Suprapubic skin (tissue), 4 donors: ENCODE measurements at regions not wholly inside any gene's neighbourhood (a gene's known extent, or its start where the extent isn't known, plus 50 kb on each side); places are given as distances from the start of the nearest gene placed in this dataset.

Experiments
- DNase-seq, 2 donors: peaks; one replicate each; pipeline ENCODE4 v3.0.0-alpha.2; 2019; ENCODE audit warnings: low spot score in 2 of 2
- H3K27ac ChIP-seq: fragments of 200-600 bp; sonication (generic); one replicate; pipeline ENCODE4 v1.5.1; 2019
- H3K27me3 ChIP-seq: fragments of 200-600 bp; sonication (generic); one replicate; pipeline ENCODE4 v1.5.1; 2019
- H3K36me3 ChIP-seq: fragments of 200-600 bp; sonication (generic); one replicate; pipeline ENCODE4 v1.5.1; 2019
- H3K4me1 ChIP-seq: fragments of 200-600 bp; sonication (generic); one replicate; pipeline ENCODE4 v1.5.1; 2019
- H3K4me3 ChIP-seq: fragments of 200-600 bp; sonication (generic); one replicate; pipeline ENCODE4 v1.5.1; 2019; ENCODE audit warnings: mild to moderate bottlenecking
- H3K9me3 ChIP-seq: fragments of 200-600 bp; sonication (generic); one replicate; pipeline ENCODE4 v1.5.1; 2019
- CTCF ChIP-seq, 2 donors: fragments of 200-600 bp in 1 of 2; fragments of 450-650 bp in 1 of 2; sonication (generic) in 1 of 2; IDR thresholded peaks; one replicate each; pipeline ENCODE4 v1.5.1; 2016 to 2019; ENCODE audit warnings: antibody characterized with exemption in 2 of 2, mild to moderate bottlenecking in 1 of 2, moderate library complexity in 1 of 2
- EP300 ChIP-seq: sonication (generic); formaldehyde crosslinking; IDR thresholded peaks from one replicate; pipeline ENCODE4 v1.6.1; 2017; ENCODE audit warnings: antibody characterized with exemption
- POLR2A ChIP-seq, 2 donors: fragments of 450-650 bp; IDR thresholded peaks; one replicate each; pipeline ENCODE4 v1.6.1; 2017; ENCODE audit warnings: antibody characterized with exemption in 2 of 2, mild to moderate bottlenecking in 2 of 2, moderate library complexity in 2 of 2
- POLR2AphosphoS5 ChIP-seq, 3 donors: sonication (generic); formaldehyde crosslinking; IDR thresholded peaks; one replicate each; pipeline ENCODE4 v1.6.1; 2017; ENCODE audit warnings: antibody characterized with exemption in 3 of 3
- WGBS: methylation state at CpG from one replicate; pipeline ENCODE4 v1.1.5; 2018; 5-methylcytosine and 5-hydroxymethylcytosine counted together

- Histone ChIP-seq H3K4me1 (no peaks in the 10 kb centered on the region), H3K27ac (no peak overlapping the region), H3K9me3 (no peaks in the 10 kb centered on the region), H3K27me3 (no peaks in the 10 kb centered on the region), H3K36me3 (no peaks in the 10 kb centered on the region), H3K4me3 (no peak overlapping the region)
- TF ChIP-seq POLR2AphosphoS5 (IDR thresholded peaks at IDR 0.05): no peak
- no peak for TF ChIP-seq CTCF (IDR thresholded peaks at IDR 0.05)
- no peak for TF ChIP-seq POLR2A (IDR thresholded peaks at IDR 0.05)
- TF ChIP-seq EP300: no peak
- no peak for DNase-seq
- 27% methylated on average over 5 of the region's 5 CpGs for WGBS
Measured at GRCh38 chr12:67807814-67808213, 159.3 kb downstream of the DYRK2 start.

- no peaks in the 10 kb centered on the region for H3K4me1 ChIP-seq
- H3K4me3 ChIP-seq: no peak overlapping the region
- DNase-seq: no peak
- H3K27ac ChIP-seq: no peak overlapping the region
- no peaks in the 10 kb centered on the region for H3K9me3 ChIP-seq
- H3K27me3 ChIP-seq: no peaks in the 10 kb centered on the region
- H3K36me3 ChIP-seq: no peaks in the 10 kb centered on the region
- TF ChIP-seq EP300 (no peak), POLR2AphosphoS5 (IDR thresholded peaks at IDR 0.05) (no peak), POLR2A (IDR thresholded peaks at IDR 0.05) (no peak), CTCF (IDR thresholded peaks at IDR 0.05) (no peak)
Measured at GRCh38 chr12:67810166-67810565, 161.6 kb downstream of the DYRK2 start.

- WGBS: 94% methylated on average over 1 of the region's 1 CpG
- no peaks in the 10 kb centered on the region for H3K36me3 ChIP-seq
- H3K9me3 ChIP-seq: peaks cover 4% of the 10 kb centered on the region
- no peaks in the 10 kb centered on the region for H3K4me1 ChIP-seq
- no peaks in the 10 kb centered on the region for H3K27me3 ChIP-seq
- TF ChIP-seq EP300 (no peak), CTCF (IDR thresholded peaks at IDR 0.05) (no peak), POLR2AphosphoS5 (IDR thresholded peaks at IDR 0.05) (no peak), POLR2A (IDR thresholded peaks at IDR 0.05) (no peak)
- H3K4me3 ChIP-seq: no peak overlapping the region
- DNase-seq: no peak
- H3K27ac ChIP-seq: no peak overlapping the region
Measured at GRCh38 chr12:67811437-67812361, 163.2 kb downstream of the DYRK2 start.

GRCh38 chr12:67813456-67813904, 164.9 kb downstream of the DYRK2 start:
- H3K27me3 ChIP-seq: no peaks in the 10 kb centered on the region
- 72% methylated on average over 4 of the region's 4 CpGs for WGBS
- no peaks in the 10 kb centered on the region for H3K36me3 ChIP-seq
- H3K27ac ChIP-seq: no peak overlapping the region
- H3K4me3 ChIP-seq: no peak overlapping the region
- H3K9me3 ChIP-seq: peaks cover 4% of the 10 kb centered on the region
- H3K4me1 ChIP-seq: no peaks in the 10 kb centered on the region
- TF ChIP-seq CTCF (IDR thresholded peaks at IDR 0.05) (no peak), POLR2AphosphoS5 (IDR thresholded peaks at IDR 0.05) (no peak), POLR2A (IDR thresholded peaks at IDR 0.05) (no peak), EP300 (no peak)
- no peak for DNase-seq

- no peak for TF ChIP-seq POLR2AphosphoS5 (IDR thresholded peaks at IDR 0.05)
- no peak overlapping the region for H3K27ac ChIP-seq
- 94% methylated on average over 2 of the region's 2 CpGs for WGBS
- H3K27me3 ChIP-seq: no peaks in the 10 kb centered on the region
- H3K9me3 ChIP-seq: peaks cover 4% of the 10 kb centered on the region
- no peaks in the 10 kb centered on the region for H3K4me1 ChIP-seq
- no peak overlapping the region for H3K4me3 ChIP-seq
- no peaks in the 10 kb centered on the region for H3K36me3 ChIP-seq
- DNase-seq: no peak
Measured at GRCh38 chr12:67816269-67816668, 167.7 kb downstream of the DYRK2 start.
